Subcutaneous abdominal adipose tissue (tissue), 5 donors: ENCODE measurements at regions not wholly inside any gene's neighbourhood (a gene's known extent, or its start where the extent isn't known, plus 50 kb on each side); places are given as distances from the start of the nearest gene placed in this dataset.

Experiments used
- H3K27ac ChIP-seq: one replicate; pipeline ENCODE4 v1.7.0; 2013; ENCODE audit warnings: low read depth, mild to moderate bottlenecking, inconsistent platforms, low read length, moderate library complexity
- H3K27me3 ChIP-seq, 5 donors: one replicate each; pipeline ENCODE4 v1.7.0; 2013; ENCODE audit warnings: low read length in 5 of 5, inconsistent platforms in 1 of 5; ENCODE audit not compliant: control insufficient read depth in 5 of 5, insufficient read depth in 4 of 5
- H3K36me3 ChIP-seq, 5 donors: one replicate each; pipeline ENCODE4 v1.7.0; 2013; ENCODE audit warnings: low read length in 5 of 5; ENCODE audit not compliant: control insufficient read depth in 5 of 5, insufficient read depth in 5 of 5
- H3K4me1 ChIP-seq, 5 donors: one replicate each; pipeline ENCODE4 v1.7.0; 2013; ENCODE audit warnings: low read length in 5 of 5, mild to moderate bottlenecking in 3 of 5, moderate library complexity in 1 of 5; ENCODE audit not compliant: control insufficient read depth in 5 of 5, insufficient read depth in 5 of 5
- H3K4me3 ChIP-seq, 5 donors: one replicate each; pipeline ENCODE4 v1.7.0; 2013; ENCODE audit warnings: low read length in 5 of 5, low read depth in 1 of 5
- H3K9ac ChIP-seq, 5 donors: one replicate each; pipeline ENCODE4 v1.7.0; 2013; ENCODE audit warnings: low read length in 5 of 5, mild to moderate bottlenecking in 4 of 5, moderate library complexity in 3 of 5
- H3K9me3 ChIP-seq, 5 donors: one replicate each; pipeline ENCODE4 v1.7.0; 2013; ENCODE audit warnings: low read length in 5 of 5; ENCODE audit not compliant: control insufficient read depth in 5 of 5
- donor health status: healthy.
- donor health status: healthy.
- donor health status: healthy.
- donor health status: healthy.
- donor health status: healthy.

DNA sequence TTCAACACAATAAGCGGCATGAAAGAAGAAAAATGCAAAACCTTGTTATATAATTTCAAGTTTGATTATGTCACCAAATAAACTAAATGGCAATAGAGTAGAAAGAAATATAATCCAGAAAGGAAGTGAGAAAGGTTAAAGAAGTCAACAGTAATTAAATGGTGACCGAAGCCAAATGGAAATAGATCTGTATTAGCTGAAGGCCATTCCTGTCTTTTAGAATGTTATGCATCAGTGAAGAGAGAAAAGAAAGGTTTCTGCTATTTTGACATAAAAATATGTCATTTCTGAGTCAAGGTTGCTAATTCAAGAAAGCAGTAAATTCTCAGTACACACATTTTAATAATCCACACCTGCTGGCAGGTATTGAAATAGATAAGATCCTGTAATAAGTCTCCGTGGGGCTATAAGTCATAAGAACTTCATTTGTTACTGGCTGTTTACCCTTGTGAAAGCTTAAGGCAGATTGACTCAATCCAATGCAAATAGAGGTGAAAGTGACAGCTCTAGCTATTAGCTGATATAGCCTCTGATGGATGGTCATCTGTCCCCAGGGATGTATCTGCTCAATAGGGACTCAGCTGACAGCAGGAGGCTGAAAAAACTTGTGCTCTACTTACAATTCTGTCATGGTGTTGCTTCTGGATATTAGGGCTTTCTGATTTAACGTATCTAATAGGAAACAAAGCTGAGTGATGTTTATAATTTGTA is 152.1 kb downstream of the FZD1 start:
- Histone ChIP-seq H3K36me3 (no peaks in the 10 kb centered on the region), H3K27me3 (no peaks in the 10 kb centered on the region), H3K4me1 (no peaks in the 10 kb centered on the region), H3K9me3 (no peaks in the 10 kb centered on the region), H3K9ac (no peak overlapping the region), H3K27ac (no peak overlapping the region), H3K4me3 (no peak overlapping the region)

DNA sequence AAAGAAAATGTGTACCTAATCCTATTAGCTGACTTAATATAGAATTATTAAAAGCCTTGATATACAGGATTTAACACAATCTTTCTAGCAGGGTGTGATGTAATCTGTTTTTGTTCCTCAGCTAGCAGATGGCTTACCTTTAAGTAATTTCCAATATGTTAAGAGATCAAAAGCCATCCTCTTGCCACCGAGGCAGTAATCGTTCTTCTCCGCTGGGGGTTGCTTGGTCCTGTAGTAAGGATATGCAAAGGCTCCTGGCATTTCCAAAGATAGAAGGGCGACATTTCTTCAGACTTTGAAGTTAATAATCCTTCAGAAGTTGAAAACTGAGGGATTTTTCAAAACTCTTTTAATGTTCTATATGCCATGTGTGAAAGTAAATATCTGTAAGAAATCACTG is 156.4 kb downstream of the FZD1 start:
- no peaks in the 10 kb centered on the region for H3K27me3 ChIP-seq
- no peak overlapping the region for H3K27ac ChIP-seq
- peaks cover 0 to 2% (median 0%) of the 10 kb centered on the region in 5 donors for H3K9me3 ChIP-seq

DNA sequence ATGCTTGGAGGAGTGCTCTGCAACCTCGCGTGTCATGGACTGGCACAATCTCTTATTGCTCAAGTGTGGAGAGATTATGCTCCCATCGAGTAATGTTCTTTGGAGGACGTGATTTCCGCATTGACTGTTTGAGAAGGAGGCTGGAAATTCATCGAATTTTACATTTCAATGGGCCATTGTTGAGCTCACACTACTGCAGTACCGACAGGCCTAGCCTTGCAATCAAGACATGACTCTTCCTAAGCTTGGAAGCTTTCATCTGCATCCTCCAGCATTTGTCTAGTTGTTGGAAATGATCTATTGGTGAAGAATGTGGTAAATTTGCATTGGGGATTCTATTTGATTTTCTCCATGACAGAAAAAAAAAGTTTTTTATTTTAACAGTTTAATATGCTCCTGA is 156.8 kb downstream of the FZD1 start:
- Histone ChIP-seq H3K4me3 (no peak overlapping the region), H3K36me3 (no peaks in the 10 kb centered on the region), H3K27me3 (no peaks in the 10 kb centered on the region), H3K9ac (no peak overlapping the region), H3K27ac (no peak overlapping the region), H3K4me1 (no peaks in the 10 kb centered on the region), H3K9me3 (peaks cover 0 to 2% (median 0%) of the 10 kb centered on the region in 5 donors)

More for the DNA sequence above, 156.4 kb downstream of the FZD1 start:
- H3K9ac ChIP-seq: no peak overlapping the region
- no peaks in the 10 kb centered on the region for H3K36me3 ChIP-seq
- H3K4me3 ChIP-seq: no peak overlapping the region
- H3K4me1 ChIP-seq: no peaks in the 10 kb centered on the region

DNA sequence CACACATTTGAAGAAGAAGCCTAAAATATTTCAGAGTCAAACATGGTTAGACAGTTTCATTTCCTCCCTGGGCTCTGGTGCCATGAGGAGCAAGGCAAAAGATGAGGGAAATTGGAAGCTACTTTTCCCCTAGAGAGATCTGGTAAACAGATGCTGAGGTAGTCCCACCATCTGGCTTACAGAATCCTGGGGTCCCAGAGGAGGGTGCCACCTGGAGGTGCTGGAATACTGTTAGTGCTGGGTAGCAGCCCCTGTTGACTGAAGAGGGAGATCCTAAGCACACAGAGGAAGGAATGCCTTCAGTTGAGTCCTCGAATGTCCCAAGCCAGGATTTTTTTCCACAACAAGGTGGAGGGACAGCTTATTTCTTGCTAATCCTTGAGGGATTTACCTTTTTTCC is 160.1 kb downstream of the FZD1 start:
- no peak overlapping the region for H3K9ac ChIP-seq
- H3K27me3 ChIP-seq: no peaks in the 10 kb centered on the region
- H3K36me3 ChIP-seq: no peaks in the 10 kb centered on the region
- H3K4me1 ChIP-seq: no peaks in the 10 kb centered on the region
- peaks cover 0 to 2% (median 0%) of the 10 kb centered on the region in 5 donors for H3K9me3 ChIP-seq
- no peak overlapping the region for H3K4me3 ChIP-seq
- H3K27ac ChIP-seq: no peak overlapping the region

DNA sequence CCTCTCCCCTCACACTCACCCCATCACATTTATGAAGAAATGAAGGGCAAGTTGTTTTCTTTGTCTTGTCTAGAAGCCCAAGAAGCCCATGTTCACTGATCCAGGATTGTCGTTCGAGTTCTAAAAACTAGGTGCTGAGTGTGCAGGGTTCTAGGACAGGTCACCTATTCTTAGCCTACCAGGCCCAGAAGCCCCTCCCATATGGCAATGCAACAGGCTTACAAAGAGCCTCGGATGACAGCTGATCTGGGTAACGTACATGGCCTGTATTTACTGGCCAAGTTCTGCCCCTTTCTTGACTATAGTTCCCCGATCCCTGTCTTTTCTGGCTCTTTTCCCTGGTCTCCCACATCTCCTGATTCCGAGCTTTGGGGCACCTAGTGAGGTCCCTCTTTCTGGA is 160.9 kb downstream of the FZD1 start:
- no peak overlapping the region for H3K4me3 ChIP-seq
- no peak overlapping the region for H3K9ac ChIP-seq
- H3K36me3 ChIP-seq: no peaks in the 10 kb centered on the region
- peaks cover 0 to 2% (median 0%) of the 10 kb centered on the region in 5 donors for H3K9me3 ChIP-seq
- no peak overlapping the region for H3K27ac ChIP-seq
- no peaks in the 10 kb centered on the region for H3K27me3 ChIP-seq
- no peaks in the 10 kb centered on the region for H3K4me1 ChIP-seq

DNA sequence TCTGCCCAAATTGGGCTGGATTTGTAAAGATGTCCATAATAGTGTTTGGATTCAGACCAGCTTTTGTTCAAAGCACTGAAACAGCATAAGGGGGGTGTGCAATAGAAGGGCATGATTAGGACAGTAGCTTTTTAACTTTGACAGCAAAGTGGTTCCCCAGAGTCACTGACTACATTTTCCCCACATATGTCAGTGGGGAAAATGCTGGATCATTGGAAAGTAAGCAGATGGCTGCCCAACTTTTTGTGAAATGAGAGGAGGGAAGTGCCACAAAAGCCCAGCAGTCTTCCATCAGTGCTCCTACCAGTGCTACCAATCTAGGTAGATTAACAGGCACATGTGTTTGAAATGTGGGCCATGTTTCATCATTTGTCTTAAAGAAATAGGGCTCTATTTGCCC is 162.8 kb downstream of the FZD1 start:
- Histone ChIP-seq H3K9me3 (peaks cover 0 to 2% (median 0%) of the 10 kb centered on the region in 5 donors), H3K4me3 (no peak overlapping the region), H3K9ac (no peak overlapping the region), H3K36me3 (no peaks in the 10 kb centered on the region), H3K4me1 (no peaks in the 10 kb centered on the region), H3K27me3 (no peaks in the 10 kb centered on the region), H3K27ac (no peak overlapping the region)

DNA sequence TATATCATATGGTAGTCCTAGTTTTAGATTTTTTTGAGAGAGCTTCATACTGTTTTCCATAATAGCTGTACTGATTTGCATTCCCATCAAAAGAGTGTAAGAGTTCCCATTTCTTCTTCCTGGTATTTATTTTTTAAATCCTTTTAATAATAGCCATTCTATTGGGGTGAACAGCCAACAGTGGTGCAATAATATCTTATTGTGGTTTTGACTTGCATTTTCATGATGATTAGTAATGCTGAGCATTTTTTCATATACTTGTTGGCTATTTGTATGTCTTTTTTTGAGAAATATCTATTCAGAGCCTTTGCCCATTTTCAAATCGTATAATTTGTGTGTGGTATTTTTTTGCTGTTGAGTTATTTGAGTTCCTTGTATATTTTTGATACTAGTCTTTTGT is 167.4 kb downstream of the FZD1 start:
- no peak overlapping the region for H3K9ac ChIP-seq

DNA sequence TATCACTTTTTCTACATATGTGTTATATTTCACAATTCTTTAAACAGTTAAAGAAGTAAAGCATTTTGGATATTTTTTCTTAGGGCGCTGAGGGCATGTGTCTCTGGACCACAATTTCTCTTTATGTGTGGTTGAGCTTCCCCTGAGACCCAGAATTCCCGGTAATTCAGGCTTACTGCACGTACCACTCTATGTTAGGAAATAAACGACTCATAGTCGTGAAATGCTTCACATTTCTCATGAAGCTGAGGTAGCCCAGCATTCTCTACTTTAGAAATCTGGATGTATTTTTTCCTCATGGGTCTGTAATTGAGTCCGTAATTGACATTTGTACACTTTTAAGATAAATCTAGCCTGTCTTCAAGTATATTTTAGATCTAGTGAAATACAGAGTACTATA is 170.6 kb downstream of the FZD1 start:
- no peaks in the 10 kb centered on the region for H3K4me1 ChIP-seq
- no peak overlapping the region for H3K4me3 ChIP-seq
- H3K27me3 ChIP-seq: no peaks in the 10 kb centered on the region
- H3K9ac ChIP-seq: no peak overlapping the region
- no peaks in the 10 kb centered on the region for H3K36me3 ChIP-seq
- peaks cover 0 to 7% (median 2%) of the 10 kb centered on the region in 5 donors for H3K9me3 ChIP-seq
- no peak overlapping the region for H3K27ac ChIP-seq

More for the DNA sequence above, 167.4 kb downstream of the FZD1 start:
- no peaks in the 10 kb centered on the region for H3K27me3 ChIP-seq
- no peaks in the 10 kb centered on the region for H3K4me1 ChIP-seq
- no peak overlapping the region for H3K27ac ChIP-seq
- H3K4me3 ChIP-seq: no peak overlapping the region
- H3K36me3 ChIP-seq: no peaks in the 10 kb centered on the region
- peaks cover 0 to 7% (median 0%) of the 10 kb centered on the region in 5 donors for H3K9me3 ChIP-seq

DNA sequence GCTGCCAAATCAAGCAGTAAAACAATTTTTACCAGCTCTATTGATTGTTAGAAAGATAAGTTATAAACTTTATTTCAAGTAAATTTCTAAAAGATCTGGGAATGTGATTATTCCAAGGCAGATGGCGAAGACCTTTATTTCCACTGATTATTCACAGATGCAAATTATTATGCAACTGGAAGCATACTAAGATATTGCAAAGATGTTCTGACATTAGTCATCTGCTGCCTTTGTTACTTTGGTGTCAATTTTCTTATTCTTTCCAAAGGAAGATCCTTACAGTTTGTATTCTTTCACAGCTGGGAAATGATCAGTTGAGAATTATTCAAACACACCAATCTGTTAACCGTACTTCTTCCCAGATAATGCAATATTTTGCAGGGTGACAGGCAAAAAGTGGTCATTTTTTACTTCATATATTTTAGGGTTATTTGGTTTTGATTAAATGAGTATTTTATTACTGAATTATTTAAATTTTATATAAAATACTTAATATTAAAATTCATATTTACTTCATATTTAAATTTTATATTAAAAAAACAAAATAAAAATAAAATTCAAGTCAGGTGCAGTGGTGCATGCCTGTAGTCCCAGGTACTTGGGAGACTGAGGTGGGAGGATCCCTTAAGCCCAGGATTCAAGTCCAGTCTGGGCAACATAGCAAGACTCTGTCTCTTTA is 171.3 kb downstream of the FZD1 start:
- Histone ChIP-seq H3K27me3 (no peaks in the 10 kb centered on the region), H3K9me3 (peaks cover 0 to 12% (median 2%) of the 10 kb centered on the region in 5 donors), H3K4me3 (no peak overlapping the region), H3K36me3 (no peaks in the 10 kb centered on the region), H3K9ac (no peak overlapping the region), H3K4me1 (no peaks in the 10 kb centered on the region), H3K27ac (no peak overlapping the region)

DNA sequence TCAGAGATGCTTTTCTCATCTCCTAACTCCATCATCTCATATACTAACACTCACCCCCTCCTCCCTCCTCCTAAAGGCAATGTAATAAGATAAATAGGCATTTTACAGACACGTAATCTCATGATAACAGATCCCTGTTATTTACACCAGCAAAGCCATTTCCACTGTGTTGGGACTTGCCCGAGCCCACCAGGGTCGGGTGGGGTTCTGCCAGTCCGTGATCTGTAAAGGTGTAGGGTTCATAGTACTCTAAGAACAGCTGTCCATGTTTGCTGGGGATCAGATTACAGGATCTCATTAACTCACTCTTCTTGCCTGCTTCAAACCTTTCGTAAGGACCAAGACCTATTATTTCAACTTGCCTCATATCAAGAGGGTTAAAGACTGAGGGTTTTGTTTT is 172.4 kb downstream of the FZD1 start:
- Histone ChIP-seq H3K36me3 (no peaks in the 10 kb centered on the region), H3K9ac (no peak overlapping the region), H3K4me1 (no peaks in the 10 kb centered on the region), H3K9me3 (peaks cover 0 to 16% (median 2%) of the 10 kb centered on the region in 5 donors), H3K4me3 (no peak overlapping the region), H3K27ac (no peak overlapping the region), H3K27me3 (no peaks in the 10 kb centered on the region)
